Epidermal melanocyte (primary cell): ENCODE measurements at regions not wholly inside any gene's neighbourhood (a gene's known extent, or its start where the extent isn't known, plus 50 kb on each side); places are given as distances from the start of the nearest gene placed in this dataset.

Experiments used
- DNase-seq: peaks from one replicate; pipeline ENCODE4 v3.0.0; 2011; ENCODE audit warnings: low spot score; ENCODE audit not compliant: insufficient read length

DNA sequence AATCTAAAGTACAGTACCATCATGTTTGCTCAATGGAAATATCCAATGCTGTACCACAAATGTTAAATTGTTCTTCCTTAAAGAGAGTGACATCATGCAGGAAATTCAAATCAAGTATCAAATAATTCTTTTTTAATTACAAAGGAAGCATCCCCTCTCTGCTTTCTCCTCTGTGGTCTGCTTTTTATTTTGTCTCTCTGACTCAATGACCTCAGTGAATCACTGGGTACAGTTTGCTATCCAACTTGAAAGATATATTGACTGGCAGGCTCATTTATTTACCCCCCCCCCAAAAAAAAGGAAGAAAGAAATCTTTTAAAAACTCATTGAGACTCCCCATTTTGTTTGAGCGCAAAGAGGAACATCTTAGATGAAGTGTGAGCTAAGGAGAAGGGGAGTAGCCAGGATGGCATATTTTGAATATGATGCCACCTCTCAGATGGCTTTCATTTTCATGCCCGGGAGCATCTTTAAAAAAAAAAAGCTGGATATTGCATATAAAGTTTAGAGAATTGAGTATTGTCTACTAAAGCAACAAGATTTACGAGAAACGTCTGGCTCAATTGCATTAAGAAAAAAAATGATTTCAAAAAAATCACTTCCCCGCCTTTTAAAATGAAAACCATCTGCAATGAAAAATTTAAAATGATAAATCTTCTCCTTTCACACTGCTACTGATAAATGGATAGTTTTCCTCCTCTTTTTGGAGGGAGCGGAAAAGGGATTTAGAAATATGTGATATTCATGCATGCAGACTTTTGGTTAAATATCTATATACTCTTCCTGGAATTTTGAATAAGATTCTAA is 307.1 kb upstream of the DPH6 start:
- no peak for DNase-seq

DNA sequence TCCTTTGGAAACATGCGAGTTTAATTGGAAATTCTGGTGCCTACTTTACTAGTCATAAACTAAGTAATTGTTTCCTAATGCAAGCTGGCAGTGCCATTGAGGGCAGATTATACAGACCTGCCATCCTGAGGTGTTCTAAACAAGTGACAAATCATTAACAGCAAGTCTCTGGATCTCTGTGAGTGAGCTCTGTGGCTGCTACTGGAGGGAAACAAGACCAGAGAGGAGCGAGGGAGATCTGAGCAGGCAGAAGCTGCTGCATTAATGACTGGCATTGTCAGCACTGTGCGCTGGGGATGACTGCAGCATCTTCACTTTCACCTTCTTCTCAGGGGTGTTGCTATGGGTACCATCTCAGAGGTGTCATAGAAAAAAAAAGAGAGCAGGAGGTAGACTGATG is 308.4 kb upstream of the DPH6 start:
- no peak for DNase-seq

DNA sequence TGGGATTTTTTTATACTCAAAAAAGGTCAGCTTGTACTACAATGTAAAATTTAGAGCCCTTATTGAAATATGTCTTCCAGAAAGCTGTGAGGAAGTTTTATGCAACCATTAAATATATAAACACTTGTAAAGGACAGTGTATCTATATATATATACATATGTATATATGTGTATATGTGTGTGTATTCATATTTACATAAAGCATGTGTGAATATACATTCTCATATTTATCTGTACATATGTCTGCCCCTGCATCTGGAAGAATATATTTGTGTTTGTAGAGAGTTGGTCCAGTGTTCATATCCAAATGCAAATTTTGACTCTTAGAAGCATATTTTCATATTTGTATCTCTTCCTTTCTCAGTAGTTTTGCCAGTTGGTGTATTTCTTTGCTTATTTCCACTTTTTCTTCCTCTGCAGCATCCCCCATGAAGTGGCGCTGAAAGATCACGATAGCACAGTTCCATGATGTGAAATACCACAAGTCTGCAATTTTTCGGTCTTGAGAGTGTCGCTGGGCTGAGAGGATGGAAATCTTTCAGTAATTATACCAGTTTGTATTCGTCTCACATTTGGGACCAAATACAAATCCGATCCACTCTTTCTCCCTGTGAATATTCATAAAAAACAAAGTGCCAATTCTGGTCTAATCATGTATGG is 311.7 kb upstream of the DPH6 start:
- no peak for DNase-seq

DNA sequence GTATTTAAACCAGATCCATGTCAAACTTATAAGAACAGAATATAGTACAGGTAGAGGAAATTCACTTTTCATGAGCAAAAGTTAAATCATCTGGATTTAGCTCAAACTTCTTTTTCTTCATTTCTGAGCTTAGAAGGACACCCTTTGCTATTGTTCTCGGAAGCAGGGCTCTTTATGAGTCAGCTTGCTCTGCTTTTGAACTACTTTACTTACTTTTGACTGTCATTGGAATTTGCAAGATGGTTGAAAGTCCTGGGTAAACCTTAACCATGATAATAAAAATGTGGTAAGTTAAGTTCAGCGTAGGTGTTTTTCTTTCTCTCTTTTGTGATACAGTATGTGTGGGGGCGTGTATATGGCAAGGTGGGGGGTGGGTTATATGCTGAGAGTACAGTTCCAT is 312.7 kb upstream of the DPH6 start:
- DNase-seq, result no peak

DNA sequence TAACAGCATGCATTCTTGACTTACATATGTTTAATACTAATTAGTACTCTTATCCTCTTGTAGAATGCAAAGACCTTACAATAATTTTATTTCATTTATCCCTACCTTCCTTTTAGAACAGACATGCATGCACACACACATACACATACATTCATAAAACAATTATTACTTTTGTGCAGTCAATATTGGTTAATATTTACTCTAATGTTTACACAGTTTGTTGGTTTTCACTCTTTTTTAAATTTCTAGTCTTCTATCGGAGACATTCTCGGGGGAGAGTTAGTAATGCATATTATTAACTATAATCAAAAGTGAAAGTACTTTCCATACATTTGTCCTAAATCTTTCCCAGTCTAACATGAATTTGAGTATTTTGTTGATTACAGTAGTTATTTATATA is 317.7 kb upstream of the DPH6 start:
- DNase-seq, result no peak

DNA sequence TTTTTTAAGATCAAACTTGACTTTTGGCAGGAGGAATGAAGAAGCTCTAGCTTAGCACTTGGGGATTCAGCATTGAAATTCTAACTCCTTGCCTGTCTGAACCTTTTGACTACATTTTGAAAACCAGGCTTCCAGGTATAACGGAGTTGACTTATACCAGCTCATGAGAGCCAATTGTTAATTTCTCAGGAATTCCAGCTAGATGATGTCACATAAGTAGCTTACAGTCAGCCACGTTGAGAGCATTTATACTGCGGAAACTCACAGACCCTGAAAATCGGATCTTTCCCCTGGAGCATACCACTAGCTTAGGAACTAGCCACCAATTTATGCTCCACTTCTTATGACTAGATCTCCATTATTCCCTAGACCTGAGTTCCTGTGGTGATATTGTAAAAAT is 321.4 kb upstream of the DPH6 start:
- no peak for DNase-seq

DNA sequence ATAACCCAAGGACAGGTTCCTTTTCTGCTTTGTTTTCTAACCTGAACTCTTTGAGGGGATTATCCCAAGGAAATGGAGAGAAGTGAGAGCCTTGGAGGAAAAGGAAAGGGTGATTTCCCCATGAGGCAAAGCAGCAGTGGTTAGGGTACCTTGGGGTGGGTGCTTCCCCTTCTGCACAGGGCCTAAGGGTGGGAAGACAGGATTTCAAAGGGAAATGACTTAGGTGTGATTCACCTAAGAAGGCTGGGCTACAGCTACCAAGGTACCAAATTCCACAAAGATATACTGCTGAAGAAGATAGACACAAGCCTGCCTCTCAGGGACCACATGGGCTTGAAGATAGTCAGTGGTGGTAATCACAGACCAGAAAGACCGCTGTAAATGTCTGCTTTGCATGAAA is 325.3 kb upstream of the DPH6 start:
- DNase-seq, result no peak

DNA sequence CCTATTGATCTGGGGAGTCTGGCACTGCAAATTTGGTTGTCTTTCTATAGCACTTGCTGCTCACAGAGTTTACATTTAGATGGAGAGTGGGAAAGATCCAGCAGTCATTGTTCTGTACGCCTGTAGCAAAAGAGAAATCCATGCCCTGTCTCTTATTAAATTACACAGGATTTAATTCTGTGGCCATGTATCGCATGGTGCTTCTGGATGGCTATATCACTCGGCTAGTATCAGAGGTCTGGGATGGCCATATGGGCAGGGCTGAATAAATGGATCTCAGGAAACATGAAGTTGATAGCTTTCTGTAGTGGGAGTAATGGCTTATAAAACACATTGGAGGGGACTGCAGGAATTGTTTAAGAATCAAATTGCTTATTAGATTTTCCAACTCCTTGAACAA is 325.8 kb upstream of the DPH6 start:
- no peak for DNase-seq

DNA sequence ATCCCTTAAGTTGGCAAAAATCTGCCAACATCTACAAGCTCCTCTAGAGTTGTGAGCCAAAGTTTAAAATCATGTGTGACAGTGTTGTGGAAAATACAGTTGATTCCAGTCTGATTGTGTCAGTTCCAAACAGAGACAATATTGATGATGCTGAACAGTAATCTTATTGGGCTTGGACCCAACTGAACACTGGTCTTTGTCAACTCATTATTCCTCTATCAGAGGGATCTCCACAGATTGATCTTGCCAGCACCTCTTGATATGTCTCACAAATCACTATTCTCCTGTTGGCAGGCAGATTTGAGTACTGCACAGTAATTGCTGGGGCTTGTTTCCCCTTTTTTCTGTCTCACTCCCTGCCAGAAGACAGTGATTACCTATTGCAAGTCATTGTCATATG is 326.6 kb upstream of the DPH6 start:
- DNase-seq, result no peak

DNA sequence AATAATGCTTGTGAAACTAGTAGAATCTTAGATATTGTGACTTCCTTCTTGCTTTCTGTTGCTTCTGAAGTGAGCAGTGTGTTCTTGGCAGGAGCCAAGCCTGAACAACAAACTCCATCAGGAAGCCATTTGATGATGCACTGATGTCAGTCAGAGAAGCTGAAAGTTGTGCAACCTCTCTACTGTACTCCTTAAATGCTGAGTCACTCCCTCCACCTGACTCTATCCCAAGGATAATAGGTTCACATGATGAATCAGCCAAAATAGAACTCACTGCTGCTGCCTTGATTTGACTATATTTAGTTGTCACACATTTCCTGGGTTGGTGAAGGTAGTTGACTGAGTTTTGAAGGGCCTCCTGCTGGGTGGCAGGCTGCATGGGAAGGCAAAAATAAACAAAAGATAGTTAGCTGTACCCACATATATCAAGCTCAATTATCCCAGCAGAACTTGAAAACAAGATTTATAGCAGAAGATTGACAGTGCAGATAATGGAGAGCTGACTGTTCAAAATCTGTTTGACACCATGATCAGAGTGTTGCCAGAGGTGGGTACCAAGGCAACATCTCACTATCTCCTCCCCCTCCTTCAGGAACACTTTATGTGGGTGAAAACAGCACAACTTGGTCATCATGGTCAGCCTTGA is 328.4 kb upstream of the DPH6 start:
- DNase-seq, result no peak

DNA sequence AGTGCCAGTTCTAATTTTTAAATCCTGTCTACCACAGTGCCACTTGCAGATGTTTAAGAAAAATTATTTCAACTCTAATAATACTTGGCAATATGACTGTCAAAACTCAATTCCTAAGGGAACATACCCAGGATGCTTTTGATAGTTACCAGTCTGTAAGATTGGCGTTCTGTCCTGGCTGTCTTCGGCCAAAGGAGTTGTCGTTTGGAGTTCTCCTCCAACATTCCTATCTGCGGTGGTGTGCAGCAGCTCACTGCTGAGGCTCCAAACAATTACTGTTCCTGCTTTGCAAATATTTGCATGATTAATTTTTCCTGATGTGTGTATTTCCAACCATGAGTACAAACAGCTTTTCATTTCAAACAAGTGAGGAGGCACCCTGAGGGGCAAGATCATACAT is 330.8 kb upstream of the DPH6 start:
- no peak for DNase-seq

DNA sequence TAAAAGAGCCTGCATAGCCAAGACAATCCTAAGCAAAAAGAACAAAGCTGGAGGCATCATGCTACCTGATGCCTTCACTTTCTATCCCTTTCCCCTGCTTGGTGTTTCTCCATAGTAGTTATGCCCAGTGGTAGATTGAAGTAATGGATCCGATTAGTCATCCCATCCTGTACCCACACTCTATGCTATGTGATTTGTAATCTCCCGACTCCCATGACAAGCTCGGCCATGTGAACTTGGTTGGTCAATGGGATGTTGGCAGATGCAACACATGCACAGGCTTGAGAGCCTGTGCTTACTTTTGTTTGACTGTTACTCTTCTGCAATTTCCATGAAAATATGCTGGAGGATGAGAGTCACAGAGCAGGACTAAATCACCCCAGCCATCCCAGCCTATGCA is 334.9 kb upstream of the DPH6 start:
- no peak for DNase-seq

DNA sequence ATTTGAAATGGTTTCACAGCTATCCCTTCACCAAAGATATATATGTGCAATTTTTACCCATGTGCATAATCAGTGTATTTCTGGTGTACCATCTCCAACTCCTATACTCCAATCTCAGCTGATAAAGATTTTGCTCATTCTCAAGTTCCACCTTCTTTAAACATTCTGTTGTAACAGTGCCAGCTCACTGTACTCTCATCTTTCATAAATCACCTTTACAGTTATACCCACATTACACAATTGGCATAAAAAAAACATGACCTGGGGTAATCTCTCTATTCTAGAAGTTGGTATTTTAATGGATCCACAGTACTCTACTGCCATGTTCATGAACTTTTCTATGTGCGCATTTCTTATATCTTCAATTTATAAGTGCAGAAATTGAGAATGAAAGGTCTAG is 339.9 kb upstream of the DPH6 start:
- DNase-seq, result no peak

DNA sequence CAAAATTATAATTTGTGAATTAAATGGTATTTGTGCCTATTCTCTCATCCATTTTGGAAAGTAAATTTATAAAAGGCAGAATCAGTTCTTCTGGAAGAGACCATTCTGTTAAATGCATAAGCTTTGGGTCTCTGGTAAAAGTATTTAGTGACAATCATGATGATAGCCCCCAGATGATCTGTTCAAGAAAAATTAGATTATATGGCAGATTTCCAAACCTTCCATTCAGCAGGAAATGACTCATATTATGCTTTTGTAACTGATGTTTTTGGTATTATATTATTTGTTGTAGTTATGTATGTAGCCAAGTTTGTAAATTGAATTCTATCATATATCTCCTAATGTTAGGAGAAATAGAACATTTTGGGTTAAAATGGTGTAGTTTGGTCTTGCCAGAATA is 340.8 kb upstream of the DPH6 start:
- DNase-seq, result no peak

DNA sequence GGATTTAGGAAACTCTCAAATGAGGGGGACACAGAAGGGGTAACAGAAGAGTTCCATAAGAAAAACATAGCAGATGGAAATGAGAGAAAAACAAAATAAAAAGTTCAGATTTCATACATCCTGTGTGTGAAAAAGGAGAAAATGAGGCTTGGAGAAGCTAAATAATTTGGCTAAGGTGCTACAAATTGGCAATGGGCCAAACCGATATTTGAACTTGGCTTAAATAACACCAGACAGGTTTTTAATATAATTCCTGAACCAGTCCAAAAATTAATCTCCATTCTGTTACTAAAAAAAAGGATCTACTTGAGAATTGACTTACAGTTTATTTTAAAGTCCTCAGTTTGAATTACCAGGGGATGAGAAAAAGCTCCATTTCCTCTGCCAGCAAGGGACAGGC is 342.9 kb upstream of the DPH6 start:
- DNase-seq, result no peak

DNA sequence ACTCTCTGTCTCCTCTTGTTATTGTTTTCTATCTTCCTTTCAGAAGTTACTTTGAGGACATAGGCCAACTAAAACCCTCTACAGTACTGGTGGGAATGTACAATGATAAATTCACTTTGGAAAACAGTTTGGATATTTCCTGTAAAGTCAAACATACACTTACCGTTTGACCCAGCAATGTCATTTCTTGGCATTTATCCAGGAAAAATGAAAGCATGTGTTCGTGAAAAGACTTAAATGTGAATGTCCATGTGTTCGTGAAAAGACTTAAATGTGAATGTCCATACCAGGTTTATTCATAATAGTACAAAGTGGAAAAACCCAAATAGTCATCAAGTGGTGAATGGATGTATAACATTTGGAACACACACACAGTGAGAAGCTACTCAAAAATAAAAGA is 361.5 kb upstream of the DPH6 start:
- DNase-seq, result no peak

DNA sequence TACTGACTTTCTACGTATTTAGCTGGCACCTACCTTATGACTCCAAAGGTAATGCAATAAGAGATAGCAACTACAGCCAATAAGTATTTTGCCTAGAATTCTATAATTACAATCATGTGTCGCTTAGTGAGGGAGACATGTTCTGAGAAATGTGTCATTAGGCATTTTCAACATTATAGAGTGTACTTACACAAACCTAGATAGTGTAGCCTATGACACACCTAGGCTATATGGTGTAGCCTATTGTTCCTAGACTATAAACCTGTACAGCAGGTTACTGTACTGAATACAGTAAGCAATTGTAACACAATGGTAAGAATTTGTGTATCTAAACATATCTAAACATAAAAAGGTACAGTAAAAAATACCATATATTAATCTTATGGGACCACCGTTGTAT is 363.4 kb upstream of the DPH6 start:
- DNase-seq, result no peak

DNA sequence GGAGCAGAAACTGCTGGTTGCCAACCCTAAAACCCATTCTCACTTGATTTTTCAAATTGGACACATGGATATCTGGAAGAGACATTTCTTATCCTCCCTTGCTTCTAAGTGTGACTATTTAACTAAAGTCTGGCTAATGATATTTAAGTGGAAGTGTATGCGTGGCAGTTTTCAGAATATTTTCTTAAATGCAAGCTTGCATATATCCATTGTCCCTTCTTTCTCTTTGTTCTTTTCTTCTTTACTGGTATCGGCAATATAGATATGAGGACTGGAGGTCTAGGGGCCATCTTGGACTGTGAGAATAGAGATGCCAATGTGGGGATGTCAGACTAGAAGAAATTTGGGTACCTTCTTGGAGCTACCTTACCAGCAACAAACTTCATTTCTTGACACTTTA is 364.3 kb upstream of the DPH6 start:
- DNase-seq, result no peak

DNA sequence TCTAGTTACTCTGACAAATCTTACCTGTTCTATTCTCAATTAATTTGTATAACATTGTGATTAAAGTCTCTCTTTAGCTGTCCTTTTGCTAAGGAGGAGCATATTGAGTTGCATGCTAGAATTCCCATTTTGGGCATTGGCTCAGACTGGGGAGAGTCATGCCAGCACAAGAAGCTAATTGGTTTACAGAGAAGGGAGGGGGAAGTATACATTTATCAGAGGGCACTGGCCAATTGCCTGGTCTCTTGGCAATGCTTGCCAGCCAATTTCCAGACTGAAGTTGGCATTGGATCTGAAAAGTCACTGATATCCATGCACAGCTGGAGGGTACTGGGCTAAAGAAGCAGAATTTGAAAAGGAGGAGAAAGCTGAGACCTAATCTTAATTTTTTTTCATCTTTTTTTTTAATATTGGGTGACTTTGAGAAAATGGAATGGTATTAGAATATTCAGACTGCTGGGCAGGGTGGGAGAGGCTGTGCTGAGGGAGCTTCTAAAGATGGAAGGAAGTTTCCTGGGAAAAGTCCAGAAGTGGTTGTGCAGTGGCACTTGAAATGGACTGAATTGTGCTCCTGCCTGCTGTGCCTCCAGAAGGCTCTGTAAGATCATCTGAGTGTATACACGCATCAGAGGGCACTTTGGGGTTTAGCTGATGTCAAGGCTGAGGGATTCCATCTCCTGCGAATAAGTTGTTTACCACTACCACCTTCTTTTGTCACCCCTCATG is 365.2 kb upstream of the DPH6 start:
- no peak for DNase-seq

DNA sequence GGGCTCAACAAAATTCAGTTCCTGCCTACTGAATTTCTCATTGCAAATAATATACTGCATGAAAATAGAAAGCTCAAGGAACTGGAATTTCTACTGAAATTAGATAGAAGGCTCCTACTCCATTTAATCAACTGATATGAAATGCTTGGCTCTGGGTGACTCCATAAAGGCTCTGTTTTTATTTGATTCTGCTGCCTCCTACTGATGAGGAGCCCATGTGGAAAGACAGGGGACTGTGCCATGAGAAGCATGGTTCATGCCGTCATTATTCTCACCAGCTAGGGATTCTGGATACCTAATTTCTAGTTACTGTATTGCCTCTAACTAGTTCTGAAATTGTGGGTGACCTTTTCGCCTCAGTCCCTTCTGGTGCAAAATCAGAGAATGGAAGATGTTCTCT is 366.2 kb upstream of the DPH6 start:
- DNase-seq, result no peak

DNA sequence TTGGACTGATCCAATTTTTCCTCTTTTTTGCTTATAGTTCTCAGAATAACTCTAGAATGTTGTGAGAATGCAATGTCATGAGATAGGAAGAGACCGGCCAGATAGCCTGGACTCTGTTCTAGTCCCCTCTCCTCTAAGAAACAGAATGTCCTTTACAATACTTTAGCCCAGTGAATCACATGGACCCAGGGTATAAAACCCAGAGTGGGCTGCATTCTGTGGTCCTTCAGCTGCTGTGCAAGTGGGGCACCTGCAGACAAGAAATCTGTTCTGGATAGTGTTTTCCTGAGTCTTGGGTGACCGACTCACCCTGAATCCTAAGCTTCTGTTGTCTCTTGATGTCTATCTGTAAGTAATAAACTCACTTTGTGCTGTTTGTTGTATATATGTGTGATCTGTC is 368.6 kb upstream of the DPH6 start:
- no peak for DNase-seq

DNA sequence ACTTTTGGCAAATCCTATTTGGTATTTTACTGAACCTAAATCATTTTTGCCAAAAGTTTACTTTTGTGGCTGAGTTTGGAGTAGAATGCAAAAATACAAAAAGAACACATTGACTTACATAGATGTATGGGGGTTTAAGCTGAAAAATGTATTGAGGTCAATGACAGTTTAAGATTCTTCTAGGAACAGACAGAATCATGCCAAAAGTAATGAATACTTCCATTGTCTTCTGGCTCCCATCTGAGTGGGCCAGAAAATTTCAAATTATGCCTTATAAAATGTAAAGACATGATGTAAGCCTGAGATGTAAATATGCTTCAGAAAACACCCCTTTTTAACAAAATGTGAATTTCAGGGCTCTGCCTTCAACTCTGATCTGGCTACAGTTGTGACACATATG is 375.1 kb upstream of the DPH6 start:
- DNase-seq, result peak; percentile 23
